Mucosa of rectum (tissue), 2 donors: ENCODE measurements at regions not wholly inside any gene's neighbourhood (a gene's known extent, or its start where the extent isn't known, plus 50 kb on each side); places are given as distances from the start of the nearest gene placed in this dataset.

Experiments used
- H3K27ac ChIP-seq, 2 donors: one replicate each; pipeline ENCODE4 v1.7.0; 2013; ENCODE audit warnings: inconsistent platforms in 2 of 2, low read depth in 2 of 2, low read length in 2 of 2
- H3K27me3 ChIP-seq, 2 donors: one replicate each; pipeline ENCODE4 v1.7.0; 2013; ENCODE audit warnings: low read length in 2 of 2; ENCODE audit not compliant: control insufficient read depth in 2 of 2, insufficient read depth in 2 of 2
- H3K36me3 ChIP-seq, 2 donors: one replicate each; pipeline ENCODE4 v1.7.0; 2013; ENCODE audit warnings: low read length in 2 of 2; ENCODE audit not compliant: control insufficient read depth in 2 of 2, insufficient read depth in 2 of 2
- H3K4me1 ChIP-seq, 2 donors: one replicate each; pipeline ENCODE4 v1.7.0; 2013; ENCODE audit warnings: low read length in 2 of 2, mild to moderate bottlenecking in 1 of 2; ENCODE audit not compliant: control insufficient read depth in 2 of 2, insufficient read depth in 2 of 2
- H3K4me3 ChIP-seq, 2 donors: one replicate each; pipeline ENCODE4 v1.7.0; 2013; ENCODE audit warnings: low read length in 2 of 2
- H3K9ac ChIP-seq, 2 donors: one replicate each; pipeline ENCODE4 v1.7.0; 2013; ENCODE audit warnings: low read length in 2 of 2, low read depth in 1 of 2, mild to moderate bottlenecking in 1 of 2
- H3K9me3 ChIP-seq, 2 donors: one replicate each; pipeline ENCODE4 v1.7.0; 2013; ENCODE audit warnings: low read length in 2 of 2; ENCODE audit not compliant: control insufficient read depth in 2 of 2
- donor health status: healthy.
- donor health status: Normal muscosa, but diverticular disease.

- no peaks in the 10 kb centered on the region for H3K9me3 ChIP-seq
- no peak overlapping the region for H3K9ac ChIP-seq
- no peak overlapping the region for H3K4me3 ChIP-seq
- no peaks in the 10 kb centered on the region for H3K27me3 ChIP-seq
- no peaks in the 10 kb centered on the region for H3K4me1 ChIP-seq
- H3K27ac ChIP-seq = no peak overlapping the region
- no peaks in the 10 kb centered on the region for H3K36me3 ChIP-seq
Measured at GRCh38 chr15:26148156-26148860, 285.2 kb upstream of the ATP10A start.

DNA sequence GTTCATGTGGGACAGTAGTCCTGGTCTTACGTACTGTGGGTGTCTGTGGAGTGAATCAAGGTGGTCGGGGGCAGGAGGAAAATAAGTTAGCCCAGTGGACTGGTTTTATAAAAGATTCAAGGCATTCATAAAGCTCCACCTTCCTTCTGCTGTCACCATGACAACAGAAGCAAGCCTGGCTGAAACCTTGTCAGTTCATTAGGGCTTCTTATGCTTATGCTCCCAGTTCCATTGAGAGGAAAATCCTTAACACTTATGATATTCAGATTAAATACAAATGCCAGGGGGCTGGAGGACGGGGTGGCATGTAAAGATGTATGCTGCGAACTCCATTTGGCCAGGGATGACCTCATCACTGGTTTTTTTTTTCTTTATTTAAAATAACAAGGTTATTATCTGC lies 283.1 kb upstream of the ATP10A start:
- Histone ChIP-seq H3K9me3 (no peaks in the 10 kb centered on the region), H3K4me1 (no peaks in the 10 kb centered on the region), H3K27me3 (no peaks in the 10 kb centered on the region), H3K9ac (no peak overlapping the region), H3K27ac (no peak overlapping the region), H3K36me3 (no peaks in the 10 kb centered on the region), H3K4me3 (no peak overlapping the region)

- H3K4me1 ChIP-seq = no peaks in the 10 kb centered on the region
- H3K4me3 ChIP-seq = no peak overlapping the region
Measured at GRCh38 chr15:26145796-26146195, 282.7 kb upstream of the ATP10A start.

DNA sequence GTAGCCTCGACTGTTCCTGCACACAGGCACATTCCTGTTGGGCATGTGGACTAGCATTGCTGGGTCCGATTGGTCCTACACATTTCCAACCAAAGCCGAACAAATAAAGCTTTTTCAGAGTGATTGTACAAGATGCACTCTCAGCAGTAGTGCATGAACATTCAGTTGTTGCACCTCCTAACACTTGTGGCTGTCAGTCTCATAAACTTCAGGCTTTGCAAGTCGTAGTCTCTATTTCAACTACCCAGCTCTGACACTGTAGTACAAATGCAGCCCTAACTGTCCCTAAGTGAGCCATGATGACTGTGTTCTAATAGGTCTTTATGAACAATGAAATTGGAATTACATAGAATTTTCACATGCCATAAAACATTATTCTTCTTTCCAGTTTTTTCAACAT lies 281.7 kb upstream of the ATP10A start:
- H3K4me1 ChIP-seq = no peaks in the 10 kb centered on the region
- H3K27ac ChIP-seq = no peak overlapping the region
- no peak overlapping the region for H3K4me3 ChIP-seq
- H3K36me3 ChIP-seq = no peaks in the 10 kb centered on the region
- no peak overlapping the region for H3K9ac ChIP-seq
- H3K27me3 ChIP-seq = no peaks in the 10 kb centered on the region
- H3K9me3 ChIP-seq = no peaks in the 10 kb centered on the region

More at GRCh38 chr15:26145796-26146195, 282.7 kb upstream of the ATP10A start:
- Histone ChIP-seq H3K27ac (no peak overlapping the region), H3K36me3 (no peaks in the 10 kb centered on the region), H3K27me3 (no peaks in the 10 kb centered on the region), H3K9ac (no peak overlapping the region), H3K9me3 (no peaks in the 10 kb centered on the region)

GRCh38 chr15:26143221-26143620 lies 280.1 kb upstream of the ATP10A start:
- Histone ChIP-seq H3K4me1 (no peaks in the 10 kb centered on the region), H3K27ac (no peak overlapping the region), H3K9me3 (no peaks in the 10 kb centered on the region), H3K9ac (no peak overlapping the region), H3K27me3 (no peaks in the 10 kb centered on the region), H3K36me3 (no peaks in the 10 kb centered on the region), H3K4me3 (no peak overlapping the region)

DNA sequence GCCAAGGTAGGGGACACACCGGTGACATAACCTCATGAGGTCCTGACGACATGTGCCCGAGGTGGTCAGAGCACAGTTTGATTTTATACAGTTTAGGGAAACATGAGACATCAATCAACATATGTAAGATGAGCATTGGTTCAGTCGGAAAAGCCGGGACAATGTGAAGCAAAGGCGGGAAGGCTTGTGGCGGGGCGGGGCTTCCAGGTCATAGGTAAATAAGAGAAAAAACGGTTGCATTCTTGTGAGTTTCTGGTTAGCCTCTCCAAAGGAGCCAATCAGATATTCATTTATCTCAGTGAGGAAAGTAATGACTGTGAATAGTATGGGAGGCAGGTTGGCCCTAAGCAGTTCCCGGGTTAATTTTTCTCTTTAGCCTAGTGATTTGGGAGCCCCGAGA lies 271.7 kb upstream of the ATP10A start:
- no peaks in the 10 kb centered on the region for H3K4me1 ChIP-seq
- H3K27me3 ChIP-seq = no peaks in the 10 kb centered on the region
- H3K9ac ChIP-seq = no peak overlapping the region
- H3K4me3 ChIP-seq = no peak overlapping the region
- no peak overlapping the region for H3K27ac ChIP-seq
- no peaks in the 10 kb centered on the region for H3K9me3 ChIP-seq
- H3K36me3 ChIP-seq = no peaks in the 10 kb centered on the region

- no peak overlapping the region for H3K9ac ChIP-seq
- no peaks in the 10 kb centered on the region for H3K9me3 ChIP-seq
- no peaks in the 10 kb centered on the region for H3K4me1 ChIP-seq
- no peaks in the 10 kb centered on the region for H3K27me3 ChIP-seq
- H3K36me3 ChIP-seq = no peaks in the 10 kb centered on the region
- no peak overlapping the region for H3K27ac ChIP-seq
- no peak overlapping the region for H3K4me3 ChIP-seq
Measured at GRCh38 chr15:26134152-26134551, 271.0 kb upstream of the ATP10A start.

- Histone ChIP-seq H3K9ac (no peak overlapping the region), H3K4me3 (no peak overlapping the region), H3K27me3 (no peaks in the 10 kb centered on the region), H3K36me3 (no peaks in the 10 kb centered on the region), H3K4me1 (no peaks in the 10 kb centered on the region), H3K9me3 (no peaks in the 10 kb centered on the region), H3K27ac (no peak overlapping the region)
Measured at GRCh38 chr15:26132811-26133210, 269.7 kb upstream of the ATP10A start.

GRCh38 chr15:26129852-26130251 lies 266.7 kb upstream of the ATP10A start:
- no peaks in the 10 kb centered on the region for H3K9me3 ChIP-seq
- no peaks in the 10 kb centered on the region for H3K4me1 ChIP-seq
- no peaks in the 10 kb centered on the region for H3K27me3 ChIP-seq
- H3K9ac ChIP-seq = no peak overlapping the region
- H3K27ac ChIP-seq = no peak overlapping the region
- H3K4me3 ChIP-seq = no peak overlapping the region
- no peaks in the 10 kb centered on the region for H3K36me3 ChIP-seq

DNA sequence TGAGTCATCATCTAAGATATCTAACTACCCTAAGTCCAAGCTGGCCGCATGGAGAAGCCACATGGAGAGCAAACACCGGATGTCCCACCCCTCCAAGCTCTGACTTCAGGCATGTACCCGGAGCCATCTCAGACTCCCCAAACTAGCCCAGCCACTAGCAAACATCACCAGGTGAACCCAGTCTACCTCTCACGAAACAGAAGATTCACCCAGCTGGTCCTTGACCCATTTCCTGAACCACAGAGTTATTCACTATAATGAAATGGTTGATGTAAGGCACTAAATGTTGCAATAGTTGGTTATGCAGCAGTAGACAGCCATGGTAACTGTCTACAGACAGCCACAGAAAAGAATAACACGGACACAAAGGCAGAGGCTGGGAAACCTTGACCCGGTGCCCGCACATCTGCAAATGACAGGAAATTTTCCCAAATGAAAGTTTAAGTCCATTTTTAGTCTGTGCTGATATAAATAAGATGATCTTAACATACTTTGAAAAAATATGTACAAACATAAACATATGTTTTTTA lies 265.5 kb upstream of the ATP10A start:
- no peak overlapping the region for H3K4me3 ChIP-seq
- no peak overlapping the region for H3K9ac ChIP-seq
- H3K4me1 ChIP-seq = no peaks in the 10 kb centered on the region
- no peaks in the 10 kb centered on the region for H3K9me3 ChIP-seq
- H3K27me3 ChIP-seq = no peaks in the 10 kb centered on the region
- no peak overlapping the region for H3K27ac ChIP-seq
- no peaks in the 10 kb centered on the region for H3K36me3 ChIP-seq
